GM23338 (cell line): ENCODE measurements at regions not wholly inside any gene's neighbourhood (a gene's known extent, or its start where the extent isn't known, plus 50 kb on each side); places are given as distances from the start of the nearest gene placed in this dataset.
"Not testable (repeated sequence)": the region's sequence is repeated elsewhere in the genome, so short reads cannot be mapped to it uniquely, and the experiment has no call there.

Source experiments
- ATAC-seq: fragments of 200-7000 bp; cut with Tn5 transposase; 3 replicates; pipeline ENCODE4 v1.9.1; 2020
- DNase-seq: peaks from one replicate; pipeline ENCODE4 v3.0.0-alpha.2; 2015; ENCODE audit warnings: low spot score
- H2AFZ ChIP-seq: fragments of 200-600 bp; sonication (generic); 2 replicates; pipeline ENCODE4 v1.8.0; 2016; ENCODE audit warnings: antibody characterized with exemption, mild to moderate bottlenecking, moderate library complexity
- H3F3A ChIP-seq: fragments of 200-600 bp; sonication (generic); replicated peaks from 2 replicates; pipeline ENCODE4 v1.8.0; 2017; ENCODE audit warnings: antibody characterized with exemption, mixed run types, low read depth
- H3K27ac ChIP-seq: fragments of 200-600 bp; sonication (generic); 2 replicates; pipeline ENCODE4 v1.6.1; 2016; ENCODE audit warnings: low read depth
- H3K27me3 ChIP-seq: fragments of 200-600 bp; sonication (generic); 2 replicates; pipeline ENCODE4 v1.8.0; 2016; ENCODE audit warnings: mild to moderate bottlenecking, mixed run types, moderate library complexity; ENCODE audit not compliant: insufficient read depth
- H3K36me3 ChIP-seq: fragments of 200-600 bp; sonication (generic); 2 replicates; pipeline ENCODE4 v1.8.0; 2016; ENCODE audit warnings: mild to moderate bottlenecking; ENCODE audit not compliant: insufficient read depth
- H3K4me1 ChIP-seq: fragments of 200-600 bp; sonication (generic); 2 replicates; pipeline ENCODE4 v1.8.0; 2016; ENCODE audit warnings: mild to moderate bottlenecking, moderate library complexity; ENCODE audit not compliant: insufficient read depth
- H3K4me2 ChIP-seq: fragments of 200-600 bp; sonication (generic); 2 replicates; pipeline ENCODE4 v1.7.1; 2017; ENCODE audit warnings: mixed run types
- H3K4me3 ChIP-seq: fragments of 200-600 bp; sonication (generic); 2 replicates; pipeline ENCODE4 v1.6.1; 2016; ENCODE audit warnings: mixed run types
- H3K79me2 ChIP-seq: fragments of 200-600 bp; sonication (generic); replicated peaks from 2 replicates; pipeline ENCODE4 v1.8.0; 2017; ENCODE audit warnings: mild to moderate bottlenecking; ENCODE audit not compliant: insufficient read depth
- H3K9me2 ChIP-seq: fragments of 200-600 bp; sonication (generic); 2 replicates; pipeline ENCODE4 v1.8.0; 2017; ENCODE audit not compliant: insufficient read depth
- H4K20me1 ChIP-seq: fragments of 200-600 bp; sonication (generic); replicated peaks from 2 replicates; pipeline ENCODE4 v1.8.0; 2017; ENCODE audit warnings: mild to moderate bottlenecking; ENCODE audit not compliant: insufficient read depth
- H3K27ac Mint-ChIP-seq: 2 replicates; pipeline ENCODE4 v1.8.0; 2020; ENCODE audit warnings: inconsistent platforms, mild to moderate bottlenecking, moderate library complexity, mixed read lengths
- H3K27me3 Mint-ChIP-seq: 3 replicates; pipeline ENCODE4 v1.8.0; 2022; ENCODE audit warnings: low read depth, mild to moderate bottlenecking, moderate library complexity, mixed read lengths, inconsistent platforms; ENCODE audit not compliant: insufficient read depth, poor library complexity
- H3K36me3 Mint-ChIP-seq: 3 replicates; pipeline ENCODE4 v1.8.0; 2021; ENCODE audit warnings: low read depth, mild to moderate bottlenecking, inconsistent platforms, moderate library complexity, mixed read lengths
- H3K4me1 Mint-ChIP-seq: 3 replicates; pipeline ENCODE4 v1.8.0; 2020; ENCODE audit warnings: mild to moderate bottlenecking, inconsistent platforms, mixed read lengths
- H3K4me3 Mint-ChIP-seq: 3 replicates; pipeline ENCODE4 v1.8.0; 2021; ENCODE audit warnings: moderate library complexity, mild to moderate bottlenecking, inconsistent platforms, mixed read lengths
- H3K9me3 Mint-ChIP-seq: 3 replicates; pipeline ENCODE4 v1.8.0; 2020; ENCODE audit warnings: moderate library complexity, mild to moderate bottlenecking, inconsistent platforms, mixed read lengths
- NANOG ChIP-seq: IDR thresholded peaks from 2 replicates; pipeline ENCODE4 v1.6.1; 2016; ENCODE audit warnings: antibody characterized with exemption, borderline replicate concordance
- TF ChIP-seq, protein P1 (sequence below): fragments of 250-450 bp; sonication (Bioruptor Pico); IDR thresholded peaks from 2 replicates; pipeline ENCODE4 v1.5.0; 2020; ENCODE audit warnings: mild to moderate bottlenecking, moderate library complexity

DNA sequence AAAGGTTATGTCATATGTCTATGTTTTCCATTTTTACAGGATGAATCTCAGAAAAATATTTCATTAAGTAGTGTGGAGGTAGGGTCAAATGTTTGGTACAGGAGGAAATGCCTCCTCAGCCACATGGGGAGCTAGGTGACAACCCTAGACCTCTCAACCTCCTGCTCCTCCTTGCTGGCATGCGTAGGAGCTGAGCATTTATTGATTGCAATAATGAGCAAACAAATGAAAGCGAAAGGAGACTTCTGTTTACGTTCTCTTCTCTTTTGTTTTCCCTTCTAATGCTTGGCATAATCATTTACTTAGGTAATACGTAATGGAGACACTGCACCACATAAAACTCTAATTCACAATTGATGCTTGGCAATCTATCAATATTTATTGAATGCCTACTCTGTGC, 95.1 kb upstream of the CCBE1 start:
- Mint-ChIP-seq H3K36me3 (no peaks in the 10 kb centered on the region), H3K9me3 (no peaks in the 10 kb centered on the region; the same call in 2 of the 3 replicates), H3K4me1 (no peaks in the 10 kb centered on the region; the same call in 2 of the 3 replicates), H3K4me3 (no peak overlapping the region), H3K27ac (no peak overlapping the region), H3K27me3 (peaks cover 1% of the 10 kb centered on the region)
- no peaks in the 10 kb centered on the region for H3K79me2 ChIP-seq
- no peaks in the 10 kb centered on the region for H4K20me1 ChIP-seq
- H3K36me3 ChIP-seq: no peaks in the 10 kb centered on the region
- H3K4me3 ChIP-seq: no peak overlapping the region
- H3K4me2 ChIP-seq: no peak overlapping the region
- DNase-seq (no peak), ATAC-seq (no peak)
- TF ChIP-seq, protein P1, sequence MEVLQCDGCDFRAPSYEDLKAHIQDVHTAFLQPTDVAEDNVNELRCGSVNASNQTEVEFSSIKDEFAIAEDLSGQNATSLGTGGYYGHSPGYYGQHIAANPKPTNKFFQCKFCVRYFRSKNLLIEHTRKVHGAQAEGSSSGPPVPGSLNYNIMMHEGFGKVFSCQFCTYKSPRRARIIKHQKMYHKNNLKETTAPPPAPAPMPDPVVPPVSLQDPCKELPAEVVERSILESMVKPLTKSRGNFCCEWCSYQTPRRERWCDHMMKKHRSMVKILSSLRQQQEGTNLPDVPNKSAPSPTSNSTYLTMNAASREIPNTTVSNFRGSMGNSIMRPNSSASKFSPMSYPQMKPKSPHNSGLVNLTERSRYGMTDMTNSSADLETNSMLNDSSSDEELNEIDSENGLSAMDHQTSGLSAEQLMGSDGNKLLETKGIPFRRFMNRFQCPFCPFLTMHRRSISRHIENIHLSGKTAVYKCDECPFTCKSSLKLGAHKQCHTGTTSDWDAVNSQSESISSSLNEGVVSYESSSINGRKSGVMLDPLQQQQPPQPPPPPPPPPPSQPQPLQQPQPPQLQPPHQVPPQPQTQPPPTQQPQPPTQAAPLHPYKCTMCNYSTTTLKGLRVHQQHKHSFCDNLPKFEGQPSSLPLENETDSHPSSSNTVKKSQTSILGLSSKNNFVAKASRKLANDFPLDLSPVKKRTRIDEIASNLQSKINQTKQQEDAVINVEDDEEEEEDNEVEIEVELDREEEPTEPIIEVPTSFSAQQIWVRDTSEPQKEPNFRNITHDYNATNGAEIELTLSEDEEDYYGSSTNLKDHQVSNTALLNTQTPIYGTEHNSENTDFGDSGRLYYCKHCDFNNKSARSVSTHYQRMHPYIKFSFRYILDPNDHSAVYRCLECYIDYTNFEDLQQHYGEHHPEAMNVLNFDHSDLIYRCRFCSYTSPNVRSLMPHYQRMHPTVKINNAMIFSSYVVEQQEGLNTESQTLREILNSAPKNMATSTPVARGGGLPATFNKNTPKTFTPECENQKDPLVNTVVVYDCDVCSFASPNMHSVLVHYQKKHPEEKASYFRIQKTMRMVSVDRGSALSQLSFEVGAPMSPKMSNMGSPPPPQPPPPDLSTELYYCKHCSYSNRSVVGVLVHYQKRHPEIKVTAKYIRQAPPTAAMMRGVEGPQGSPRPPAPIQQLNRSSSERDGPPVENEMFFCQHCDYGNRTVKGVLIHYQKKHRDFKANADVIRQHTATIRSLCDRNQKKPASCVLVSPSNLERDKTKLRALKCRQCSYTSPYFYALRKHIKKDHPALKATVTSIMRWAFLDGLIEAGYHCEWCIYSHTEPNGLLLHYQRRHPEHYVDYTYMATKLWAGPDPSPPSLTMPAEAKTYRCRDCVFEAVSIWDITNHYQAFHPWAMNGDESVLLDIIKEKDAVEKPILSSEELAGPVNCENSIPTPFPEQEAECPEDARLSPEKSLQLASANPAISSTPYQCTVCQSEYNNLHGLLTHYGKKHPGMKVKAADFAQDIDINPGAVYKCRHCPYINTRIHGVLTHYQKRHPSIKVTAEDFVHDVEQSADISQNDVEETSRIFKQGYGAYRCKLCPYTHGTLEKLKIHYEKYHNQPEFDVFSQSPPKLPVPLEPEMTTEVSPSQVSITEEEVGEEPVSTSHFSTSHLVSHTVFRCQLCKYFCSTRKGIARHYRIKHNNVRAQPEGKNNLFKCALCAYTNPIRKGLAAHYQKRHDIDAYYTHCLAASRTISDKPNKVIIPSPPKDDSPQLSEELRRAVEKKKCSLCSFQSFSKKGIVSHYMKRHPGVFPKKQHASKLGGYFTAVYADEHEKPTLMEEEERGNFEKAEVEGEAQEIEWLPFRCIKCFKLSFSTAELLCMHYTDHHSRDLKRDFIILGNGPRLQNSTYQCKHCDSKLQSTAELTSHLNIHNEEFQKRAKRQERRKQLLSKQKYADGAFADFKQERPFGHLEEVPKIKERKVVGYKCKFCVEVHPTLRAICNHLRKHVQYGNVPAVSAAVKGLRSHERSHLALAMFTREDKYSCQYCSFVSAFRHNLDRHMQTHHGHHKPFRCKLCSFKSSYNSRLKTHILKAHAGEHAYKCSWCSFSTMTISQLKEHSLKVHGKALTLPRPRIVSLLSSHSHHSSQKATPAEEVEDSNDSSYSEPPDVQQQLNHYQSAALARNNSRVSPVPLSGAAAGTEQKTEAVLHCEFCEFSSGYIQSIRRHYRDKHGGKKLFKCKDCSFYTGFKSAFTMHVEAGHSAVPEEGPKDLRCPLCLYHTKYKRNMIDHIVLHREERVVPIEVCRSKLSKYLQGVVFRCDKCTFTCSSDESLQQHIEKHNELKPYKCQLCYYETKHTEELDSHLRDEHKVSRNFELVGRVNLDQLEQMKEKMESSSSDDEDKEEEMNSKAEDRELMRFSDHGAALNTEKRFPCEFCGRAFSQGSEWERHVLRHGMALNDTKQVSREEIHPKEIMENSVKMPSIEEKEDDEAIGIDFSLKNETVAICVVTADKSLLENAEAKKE: no peak
- no peak for TF ChIP-seq NANOG
- no peaks in the 10 kb centered on the region for H3K4me1 ChIP-seq
- no peaks in the 10 kb centered on the region for H3K27me3 ChIP-seq
- no peaks in the 10 kb centered on the region for H3F3A ChIP-seq
- no peak overlapping the region for H3K27ac ChIP-seq
- H3K9me2 ChIP-seq: no peaks in the 10 kb centered on the region
- no peak overlapping the region for H2AFZ ChIP-seq

DNA sequence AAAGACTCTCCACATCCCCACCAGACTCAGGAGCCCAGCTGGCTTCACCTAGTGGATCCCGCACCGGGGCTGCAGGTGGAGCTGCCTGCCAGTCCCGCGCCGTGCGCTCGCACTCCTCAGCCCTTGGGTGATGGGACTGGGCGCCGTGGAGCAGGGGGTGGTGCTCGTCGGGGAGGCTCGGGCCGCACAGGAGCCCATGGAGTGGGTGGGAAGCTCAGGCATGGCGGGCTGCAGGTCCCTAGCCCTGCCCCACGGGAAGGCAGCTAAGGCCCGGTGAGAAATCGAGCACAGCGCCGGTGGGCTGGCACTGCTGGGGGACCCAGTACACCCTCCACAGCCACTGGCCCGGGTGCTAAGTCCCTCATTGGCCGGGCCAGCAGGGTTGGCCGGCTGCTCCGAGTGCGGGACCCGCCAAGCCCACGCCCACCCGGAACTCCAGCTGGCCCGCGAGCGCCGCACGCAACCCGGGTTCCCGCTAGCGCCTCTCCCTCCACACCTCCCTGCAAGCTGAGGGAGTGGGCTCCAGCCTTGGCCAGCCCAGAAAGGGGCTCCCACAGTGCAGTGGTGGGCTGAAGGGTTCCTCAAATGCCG, 93.2 kb upstream of the CCBE1 start:
- not testable (repeated sequence) for H3K9me3 Mint-ChIP-seq

More for the DNA sequence above, 93.2 kb upstream of the CCBE1 start:
- ATAC-seq, H3K27me3 ChIP-seq, H3K4me3 Mint-ChIP-seq, H3K9me2 ChIP-seq, DNase-seq, H3K79me2 ChIP-seq, H3K36me3 Mint-ChIP-seq, H3K36me3 ChIP-seq, H3K27ac ChIP-seq, H3F3A ChIP-seq, H3K4me1 ChIP-seq, H3K4me3 ChIP-seq, H3K4me1 Mint-ChIP-seq, H3K27ac Mint-ChIP-seq, H3K4me2 ChIP-seq, H2AFZ ChIP-seq, H4K20me1 ChIP-seq, H3K27me3 Mint-ChIP-seq: not testable (repeated sequence)
